ENCODE measurements at regions not wholly inside any gene's neighbourhood (a gene's known extent, or its start where the extent isn't known, plus 50 kb on each side); places are given as distances from the start of the nearest gene placed in this dataset.

GRCh38 chr7:19242246-19242645 lies 97.0 kb upstream of the FERD3L start:
- no peak for TF ChIP-seq EP300 (IDR thresholded peaks at IDR 0.05)
- TF ChIP-seq, protein P1, sequence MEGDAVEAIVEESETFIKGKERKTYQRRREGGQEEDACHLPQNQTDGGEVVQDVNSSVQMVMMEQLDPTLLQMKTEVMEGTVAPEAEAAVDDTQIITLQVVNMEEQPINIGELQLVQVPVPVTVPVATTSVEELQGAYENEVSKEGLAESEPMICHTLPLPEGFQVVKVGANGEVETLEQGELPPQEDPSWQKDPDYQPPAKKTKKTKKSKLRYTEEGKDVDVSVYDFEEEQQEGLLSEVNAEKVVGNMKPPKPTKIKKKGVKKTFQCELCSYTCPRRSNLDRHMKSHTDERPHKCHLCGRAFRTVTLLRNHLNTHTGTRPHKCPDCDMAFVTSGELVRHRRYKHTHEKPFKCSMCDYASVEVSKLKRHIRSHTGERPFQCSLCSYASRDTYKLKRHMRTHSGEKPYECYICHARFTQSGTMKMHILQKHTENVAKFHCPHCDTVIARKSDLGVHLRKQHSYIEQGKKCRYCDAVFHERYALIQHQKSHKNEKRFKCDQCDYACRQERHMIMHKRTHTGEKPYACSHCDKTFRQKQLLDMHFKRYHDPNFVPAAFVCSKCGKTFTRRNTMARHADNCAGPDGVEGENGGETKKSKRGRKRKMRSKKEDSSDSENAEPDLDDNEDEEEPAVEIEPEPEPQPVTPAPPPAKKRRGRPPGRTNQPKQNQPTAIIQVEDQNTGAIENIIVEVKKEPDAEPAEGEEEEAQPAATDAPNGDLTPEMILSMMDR (IDR thresholded peaks at IDR 0.05): no peak
- TF ChIP-seq RAD21 (conservative IDR thresholded peaks at IDR 0.05 in 1 of 2, IDR thresholded peaks at IDR 0.05 in 1 of 2): no peak
- TF ChIP-seq POLR2A (IDR thresholded peaks at IDR 0.05; ENCODE audit: low read length): no peak

Data from A549 (cell line).